GM18520 (cell line): ENCODE measurements at regions not wholly inside any gene's neighbourhood (a gene's known extent, or its start where the extent isn't known, plus 50 kb on each side); places are given as distances from the start of the nearest gene placed in this dataset.

Source experiments
- ATAC-seq: cut with Tn5 transposase; IDR thresholded peaks from one replicate; pipeline ENCODE4 v1.9.1; 2021; ENCODE audit not compliant: unreplicated experiment

DNA sequence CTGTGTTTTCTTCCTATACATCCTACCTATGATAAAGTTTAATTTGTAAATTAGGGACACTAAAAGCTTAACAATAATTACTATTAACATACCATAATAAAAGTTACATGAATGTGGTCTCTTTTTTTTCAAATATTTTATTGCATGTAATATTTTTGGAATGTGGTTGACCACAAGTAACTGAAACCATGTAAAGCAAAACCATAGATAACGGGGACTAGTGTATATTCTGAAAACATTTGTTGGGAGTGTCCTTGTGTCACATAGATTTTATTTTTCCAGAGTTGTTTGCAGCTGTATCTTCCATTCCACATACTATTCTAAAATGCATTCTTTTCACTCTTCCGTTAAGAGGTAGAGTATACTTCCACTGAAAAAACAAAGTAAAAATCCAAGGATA, 200.4 kb downstream of the KIF18A start:
- ATAC-seq: no peak

DNA sequence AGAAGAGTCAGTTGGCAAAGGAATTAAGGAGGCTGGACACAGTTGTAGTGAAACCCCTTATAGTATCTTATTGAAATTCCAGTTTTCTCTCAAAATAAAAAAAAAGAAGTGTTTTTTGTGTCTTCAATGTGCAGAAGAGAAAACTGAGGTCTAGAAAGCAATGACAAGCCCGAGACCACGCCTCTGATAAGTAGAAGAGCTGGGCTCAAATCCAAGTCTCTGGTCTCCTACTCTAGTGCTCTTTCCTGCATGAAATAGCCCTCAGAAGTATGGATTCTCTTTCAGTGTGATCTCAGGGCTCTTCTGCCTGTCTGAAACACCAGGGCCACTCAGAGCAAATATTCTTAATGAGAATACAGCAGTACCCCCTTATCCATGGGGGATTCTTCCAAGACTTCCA, 200.9 kb downstream of the KIF18A start:
- ATAC-seq: no peak

DNA sequence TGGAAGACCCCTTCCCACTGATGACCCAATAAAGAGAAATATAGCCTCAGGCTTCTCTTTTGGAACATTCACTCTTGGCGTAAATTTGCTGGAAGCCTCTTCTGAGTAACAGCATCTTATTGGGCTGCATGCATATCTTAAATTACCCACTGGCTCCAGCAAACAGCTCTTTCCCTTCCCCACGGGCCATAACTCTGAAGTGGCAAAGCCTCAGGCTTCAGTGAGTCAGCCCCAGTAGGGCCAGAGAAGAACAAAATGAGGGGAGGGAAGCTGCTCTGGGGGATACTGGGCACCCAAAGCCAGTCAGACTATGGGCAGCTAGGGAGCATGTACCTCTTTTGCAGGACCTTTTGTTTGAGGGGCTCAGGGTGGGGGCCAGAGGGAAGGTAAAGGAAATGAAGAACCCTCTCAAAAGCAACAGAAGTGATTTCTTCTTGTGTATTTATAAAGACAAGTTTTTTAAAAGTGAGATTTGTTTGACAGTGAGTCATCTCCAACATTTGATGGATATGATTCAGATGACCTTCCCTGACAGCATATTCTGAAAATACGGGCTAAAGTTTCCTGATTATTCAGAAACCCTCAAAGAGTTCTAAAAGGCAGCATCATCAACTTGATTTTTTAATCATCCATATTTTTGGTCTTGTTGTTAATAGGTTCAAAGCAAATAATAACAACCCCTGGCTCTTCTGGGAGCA, 203.4 kb downstream of the KIF18A start:
- ATAC-seq: no peak

DNA sequence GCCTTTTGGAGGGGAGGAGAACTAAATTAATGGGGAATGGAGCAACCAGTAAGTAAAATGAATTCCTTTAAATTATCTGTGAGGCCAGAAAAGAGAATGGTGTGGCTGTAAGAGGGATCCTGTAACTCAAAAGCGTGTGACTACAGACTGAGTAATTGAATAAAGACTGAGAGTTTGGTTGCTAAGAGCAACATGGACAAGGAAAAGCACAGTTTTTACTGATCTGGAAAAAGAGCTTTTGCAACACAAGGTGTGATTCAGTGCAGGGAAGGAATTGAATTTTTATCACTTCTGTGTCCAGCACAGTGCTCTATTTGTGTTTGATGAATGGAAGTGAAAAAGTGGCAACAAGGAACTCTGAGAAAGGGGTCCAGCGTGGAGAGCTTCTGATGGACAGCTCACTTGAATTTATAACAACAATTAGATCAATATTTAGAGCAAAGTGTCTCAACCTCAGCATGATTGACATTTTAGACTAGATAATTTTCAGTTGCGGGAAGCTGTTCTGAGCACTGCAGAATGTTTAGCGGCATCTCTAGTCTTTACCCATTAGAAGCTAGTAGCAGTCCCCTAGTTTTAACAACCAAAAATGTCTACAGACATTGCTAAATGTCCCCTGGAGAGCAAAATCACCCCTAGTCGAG, 202.8 kb upstream of the BDNF start:
- no peak for ATAC-seq

DNA sequence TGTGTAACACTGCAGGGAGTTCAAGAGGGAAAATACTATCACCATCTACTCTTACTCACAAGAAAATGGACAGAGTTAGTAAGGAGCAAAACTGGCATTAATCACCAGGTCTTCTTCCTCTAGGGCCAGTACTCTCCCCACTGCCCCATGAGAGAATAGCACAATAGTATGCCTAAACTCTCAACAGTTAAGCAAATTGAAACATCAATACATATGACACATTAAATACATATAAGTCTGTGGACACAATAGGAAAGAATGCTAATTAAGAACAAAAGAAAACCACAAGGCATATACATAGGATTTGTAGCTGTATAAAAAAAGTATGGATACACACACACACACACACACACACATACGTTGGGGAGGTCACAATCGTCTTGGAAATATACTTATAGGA, 197.9 kb upstream of the BDNF start:
- ATAC-seq: no peak

DNA sequence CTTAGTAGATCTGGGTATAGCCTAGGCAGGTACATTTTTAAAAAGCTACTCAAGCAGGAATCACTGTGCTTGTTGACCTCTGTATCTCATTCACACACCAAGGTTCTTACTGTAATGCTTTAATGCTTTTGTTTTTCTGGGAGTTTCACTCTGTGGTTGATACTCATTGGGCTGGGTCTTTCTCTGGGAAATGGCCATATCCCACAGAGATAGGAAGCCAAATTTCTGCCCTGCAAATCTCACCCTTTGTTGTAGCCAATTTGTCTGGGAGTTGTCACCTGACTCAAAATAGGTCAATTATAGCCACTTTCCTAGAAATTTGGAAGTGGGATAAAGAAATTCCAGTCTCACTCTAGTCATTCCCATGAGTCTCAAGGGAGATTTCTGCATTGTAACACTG, 195.8 kb upstream of the BDNF start:
- no peak for ATAC-seq

DNA sequence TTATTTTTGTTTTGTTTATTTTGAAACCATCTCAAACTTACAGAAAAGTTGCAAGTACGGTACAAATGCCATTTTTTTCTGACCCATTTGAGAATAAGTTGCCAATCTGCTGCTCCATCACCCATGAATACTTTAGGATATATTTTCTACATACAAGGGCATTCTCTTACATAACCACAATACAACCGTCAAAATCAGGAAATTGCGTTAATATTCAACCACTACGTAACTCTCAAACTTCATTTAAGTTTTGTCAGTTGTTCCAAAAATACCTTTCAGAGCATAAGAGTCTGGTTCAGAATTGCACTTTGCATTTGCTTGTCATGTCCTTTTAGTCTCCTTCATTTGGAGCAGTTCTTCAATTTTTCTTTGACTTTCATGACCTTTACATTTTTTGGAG, 194.3 kb upstream of the BDNF start:
- ATAC-seq: no peak

- ATAC-seq: no peak
These were observed 186.6 kb upstream of the BDNF start for GRCh38 chr11:27886857-27887256.

DNA sequence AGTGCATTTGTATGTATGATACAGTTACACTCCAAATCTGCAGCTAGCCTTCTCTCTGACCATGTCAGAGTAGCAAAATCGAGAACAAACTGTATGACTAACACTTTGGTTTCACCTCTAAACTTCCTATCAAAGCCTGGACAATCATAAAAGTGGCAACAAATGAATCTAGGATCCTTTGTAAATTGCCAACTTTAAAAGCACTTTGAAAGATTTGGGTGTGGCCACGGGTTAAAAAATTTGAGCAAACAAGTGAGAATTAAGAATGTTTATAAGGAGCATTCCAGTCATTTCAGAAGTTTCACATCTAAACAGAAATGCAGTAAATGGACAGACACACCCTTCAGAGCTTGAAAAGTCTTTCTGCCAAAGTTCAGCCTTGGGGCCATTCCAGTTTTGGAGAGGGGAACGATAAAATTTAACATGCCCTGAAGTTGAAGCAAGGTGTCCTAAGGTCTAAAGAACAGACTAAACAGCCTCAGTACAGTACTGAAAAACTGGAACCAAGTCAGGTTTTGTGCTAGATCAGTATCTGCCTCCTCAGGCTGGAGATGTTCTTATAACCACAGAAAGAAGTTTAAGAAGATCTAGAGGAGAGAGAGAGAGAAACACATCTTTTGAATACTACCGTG, 181.9 kb upstream of the BDNF start:
- peak; percentile 77 for ATAC-seq

GRCh38 chr11:27875831-27876775, 175.8 kb upstream of the BDNF start:
- ATAC-seq: no peak

DNA sequence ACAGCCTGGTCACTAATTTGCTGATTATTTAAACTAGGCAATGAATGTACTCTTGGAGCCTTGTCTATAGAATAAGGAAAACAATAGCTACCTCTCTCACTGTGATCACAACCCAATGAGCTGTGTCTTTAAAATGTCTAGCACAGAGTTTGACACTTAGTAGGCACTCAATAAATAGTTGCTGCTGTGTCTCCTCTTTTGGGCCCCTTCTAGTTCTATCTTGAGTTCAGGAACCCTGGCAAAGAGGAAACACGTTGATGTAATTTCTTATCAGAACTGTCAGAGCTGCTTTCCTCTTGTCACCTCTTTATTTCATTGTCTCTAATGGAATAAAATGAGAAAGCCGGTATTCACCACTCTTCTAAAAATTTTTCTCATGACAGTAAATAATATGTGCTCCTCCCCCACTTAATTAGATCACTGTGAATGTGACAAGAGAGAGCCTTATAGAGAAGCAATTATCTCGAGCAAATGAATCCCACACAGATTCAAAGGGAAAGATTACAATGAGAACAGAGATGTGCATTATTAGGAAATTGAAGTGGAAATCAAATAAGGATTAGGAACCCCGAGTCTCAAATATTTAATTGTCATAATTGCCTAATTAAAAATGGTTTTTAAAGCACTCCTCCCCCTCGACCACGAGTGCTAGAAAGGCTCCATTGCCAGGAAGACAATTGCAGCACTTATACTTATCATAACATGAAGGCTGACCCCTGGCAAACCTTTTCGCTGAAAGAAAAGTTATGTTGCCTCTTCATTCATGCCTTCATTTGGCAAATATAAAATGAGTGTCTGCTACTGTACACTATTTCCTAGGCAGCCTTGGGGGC, 175.0 kb upstream of the BDNF start:
- no peak for ATAC-seq

DNA sequence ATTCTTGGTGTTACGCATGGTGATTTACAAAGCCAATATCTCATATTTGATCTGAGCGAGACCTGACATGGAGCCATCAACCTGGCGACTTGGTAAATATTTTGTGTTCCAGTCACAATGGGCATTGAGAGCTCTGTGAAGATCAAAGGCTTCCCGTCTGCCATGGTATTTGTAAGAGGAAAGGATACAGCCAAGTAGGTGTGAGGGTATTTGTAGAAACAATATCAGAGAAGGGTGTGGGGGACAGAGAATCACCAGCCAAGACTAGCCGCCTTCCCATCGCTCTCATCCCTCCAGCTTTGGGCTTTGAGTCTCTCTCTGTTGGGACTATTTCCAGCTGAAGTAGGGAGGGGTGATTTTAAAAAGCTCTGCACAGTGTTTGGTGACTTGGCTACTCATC, 173.4 kb upstream of the BDNF start:
- no peak for ATAC-seq

DNA sequence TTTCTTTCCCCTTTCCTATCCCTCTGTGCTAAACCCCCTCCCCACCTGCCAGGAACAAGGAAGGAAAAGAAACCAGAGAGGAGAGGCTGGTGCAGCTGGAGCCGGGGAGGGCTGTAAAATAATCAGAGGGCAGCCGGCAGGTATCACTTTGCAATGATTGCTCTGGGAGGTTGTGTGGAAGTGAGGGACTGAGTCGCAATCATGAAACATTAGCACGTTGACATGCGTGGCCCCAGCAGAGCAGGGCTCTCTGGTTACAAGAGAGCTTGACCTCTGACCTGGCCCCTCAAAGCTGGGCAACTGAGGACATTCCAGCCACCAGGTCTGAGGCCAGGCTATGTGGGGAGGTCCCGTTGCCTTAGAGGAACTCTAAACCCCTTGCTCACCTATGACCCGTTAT, 170.8 kb upstream of the BDNF start:
- no peak for ATAC-seq

DNA sequence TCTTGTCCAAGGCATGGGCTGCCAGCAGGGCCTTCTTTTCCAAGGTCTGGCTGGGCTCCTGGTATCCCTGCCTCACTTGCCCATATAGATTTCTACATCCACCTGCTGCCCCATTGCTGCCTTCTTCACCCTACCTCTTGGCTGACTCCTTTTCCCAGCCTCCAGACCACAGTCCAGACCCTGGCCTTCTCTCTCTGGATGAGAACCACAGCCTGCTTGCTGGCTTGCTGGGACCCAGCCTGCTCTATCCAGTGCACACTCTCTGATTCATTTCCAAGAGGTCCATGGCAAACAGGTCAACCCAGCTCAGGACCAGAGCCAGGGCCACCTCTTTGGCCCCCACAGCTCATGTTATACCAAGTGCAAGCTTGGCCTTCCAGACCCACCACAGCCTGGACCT, 169.4 kb upstream of the BDNF start:
- no peak for ATAC-seq

- no peak for ATAC-seq
These were observed 168.5 kb upstream of the BDNF start for GRCh38 chr11:27868709-27869108.

- ATAC-seq: no peak
These were observed 168.0 kb upstream of the BDNF start for GRCh38 chr11:27868226-27868625.

- ATAC-seq: no peak
These were observed 164.8 kb upstream of the BDNF start for GRCh38 chr11:27865105-27865504.

DNA sequence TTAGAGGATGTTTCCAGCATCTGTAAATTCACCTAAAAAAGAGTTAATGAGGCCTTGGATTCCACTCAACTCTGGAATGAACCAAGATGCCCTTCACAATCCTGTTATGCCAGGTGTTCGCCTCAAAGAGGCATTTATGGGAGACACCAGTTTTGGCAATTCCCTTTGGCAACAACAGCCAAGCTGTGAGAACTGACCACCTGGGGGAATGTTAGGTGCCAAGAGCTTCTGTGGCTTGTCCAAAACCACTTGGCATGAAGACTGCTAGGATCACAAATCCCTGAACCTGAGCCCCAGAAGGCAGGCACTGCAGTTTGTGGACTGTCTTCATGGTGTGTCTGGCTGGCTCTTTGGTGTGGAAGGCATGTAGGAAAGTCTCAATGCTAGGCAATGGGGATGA, 164.4 kb upstream of the BDNF start:
- ATAC-seq: no peak

DNA sequence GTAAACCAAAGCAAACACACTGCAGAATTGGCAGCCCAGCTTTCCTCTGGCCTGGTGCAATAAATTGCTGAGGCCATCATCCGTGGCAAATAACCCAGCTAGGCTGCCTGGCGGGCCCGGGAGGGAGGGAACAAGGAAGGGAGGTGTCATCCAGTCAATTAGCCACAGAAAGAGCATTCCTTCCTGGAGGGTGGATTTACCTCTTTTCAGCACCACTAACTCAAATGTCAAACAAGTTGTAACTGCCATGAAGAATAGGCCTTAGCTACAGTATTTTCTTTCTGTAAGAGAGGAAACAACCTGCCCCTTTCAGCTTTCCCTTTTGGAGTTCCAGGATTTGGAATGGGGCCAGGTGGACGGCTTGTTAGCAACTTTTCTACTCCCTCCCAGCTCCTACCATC, 163.8 kb upstream of the BDNF start:
- ATAC-seq: no peak

- no peak for ATAC-seq
These were observed 163.4 kb upstream of the BDNF start for GRCh38 chr11:27863637-27864036.
